Osteoblast (primary cell): ENCODE measurements at regions not wholly inside any gene's neighbourhood (a gene's known extent, or its start where the extent isn't known, plus 50 kb on each side); places are given as distances from the start of the nearest gene placed in this dataset.

Experiments used
- DNase-seq: peaks from one replicate; pipeline ENCODE4 v3.0.0; 2011; ENCODE audit warnings: low spot score, mixed read lengths; ENCODE audit not compliant: insufficient read length; ENCODE audit errors: missing footprints
- H2AFZ ChIP-seq: 2 replicates; pipeline ENCODE4 v1.6.0; 2011; ENCODE audit warnings: mild to moderate bottlenecking, low read length
- H3K27ac ChIP-seq: 2 replicates; pipeline ENCODE4 v1.5.1; 2011; ENCODE audit warnings: mild to moderate bottlenecking, low read depth, low read length, moderate library complexity
- H3K27me3 ChIP-seq: 2 replicates; pipeline ENCODE4 v1.6.0; 2012; ENCODE audit warnings: mild to moderate bottlenecking, control low read depth, inconsistent platforms, low read length, moderate library complexity; ENCODE audit not compliant: insufficient read depth
- H3K36me3 ChIP-seq: 2 replicates; pipeline ENCODE4 v1.5.1; 2011; ENCODE audit warnings: mild to moderate bottlenecking, low read length, control low read depth, moderate library complexity; ENCODE audit not compliant: insufficient read depth
- H3K4me1 ChIP-seq: 2 replicates; pipeline ENCODE4 v1.5.1; 2011; ENCODE audit warnings: mild to moderate bottlenecking, low read length, control low read depth, moderate library complexity; ENCODE audit not compliant: insufficient read depth
- H3K4me2 ChIP-seq: 2 replicates; pipeline ENCODE4 v1.6.0; 2011; ENCODE audit warnings: mild to moderate bottlenecking, low read length; ENCODE audit not compliant: insufficient read depth
- H3K4me3 ChIP-seq: fragments of 200-600 bp; sonication (generic); 3 replicates; pipeline ENCODE4 v1.5.1; 2012; ENCODE audit warnings: mild to moderate bottlenecking, low read length, inconsistent platforms; ENCODE audit not compliant: insufficient read depth
- H3K79me2 ChIP-seq: 2 replicates; pipeline ENCODE4 v1.6.0; 2012; ENCODE audit warnings: mild to moderate bottlenecking, low read length, control low read depth, inconsistent platforms; ENCODE audit not compliant: insufficient read depth
- H3K9me3 ChIP-seq: 2 replicates; pipeline ENCODE4 v1.5.1; 2011; ENCODE audit warnings: low read depth, low read length, control low read depth
- H4K20me1 ChIP-seq: 2 replicates; pipeline ENCODE4 v1.6.0; 2012; ENCODE audit warnings: mild to moderate bottlenecking, low read length, control low read depth; ENCODE audit not compliant: insufficient read depth
- CTCF ChIP-seq: IDR thresholded peaks from 2 replicates; pipeline ENCODE4 v1.5.1; 2011; ENCODE audit warnings: mild to moderate bottlenecking, low read depth, low read length, moderate library complexity; ENCODE audit errors: extremely low read depth

- H3K4me3 ChIP-seq = no peak overlapping the region
- H2AFZ ChIP-seq = peak overlapping the region; percentile 34
- no peak for TF ChIP-seq CTCF
- peak overlapping the region; percentile 12 for H3K4me2 ChIP-seq
- no peaks in the 10 kb centered on the region for H3K9me3 ChIP-seq
- H3K27ac ChIP-seq = peak overlapping the region; percentile 56
- peaks cover 12% of the 10 kb centered on the region for H3K4me1 ChIP-seq
- H3K27me3 ChIP-seq = no peaks in the 10 kb centered on the region
- no peaks in the 10 kb centered on the region for H3K36me3 ChIP-seq
- peak; percentile 54 for DNase-seq
- H4K20me1 ChIP-seq = no peaks in the 10 kb centered on the region
- no peaks in the 10 kb centered on the region for H3K79me2 ChIP-seq
Measured at GRCh38 chr3:25854214-25854613, 64.3 kb downstream of the OXSM start.

DNA sequence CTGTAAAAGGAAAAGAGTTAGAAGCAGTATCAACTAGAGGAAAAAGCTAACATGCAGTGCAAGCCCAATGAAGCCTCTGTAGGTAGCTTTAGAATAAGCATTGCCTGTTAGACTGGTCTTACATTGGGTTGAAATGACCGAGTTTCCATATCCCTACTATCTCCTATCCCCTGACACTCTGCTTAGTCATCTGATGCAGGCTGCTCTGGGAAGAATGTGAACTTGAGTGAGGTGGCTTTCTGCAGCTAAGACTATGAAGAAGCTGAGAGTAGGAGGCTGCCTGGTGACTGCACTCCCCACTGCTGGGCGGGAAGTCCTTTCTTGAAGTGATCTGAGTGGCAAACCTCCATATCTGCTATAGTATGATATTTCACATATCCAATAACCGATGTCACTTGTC is 64.7 kb downstream of the OXSM start:
- TF ChIP-seq CTCF = no peak
- no peak overlapping the region for H3K4me3 ChIP-seq
- H3K27ac ChIP-seq = peak overlapping the region; percentile 56
- H3K36me3 ChIP-seq = no peaks in the 10 kb centered on the region
- no peaks in the 10 kb centered on the region for H3K79me2 ChIP-seq
- peak overlapping the region; percentile 12 for H3K4me2 ChIP-seq
- peak; percentile 94 for DNase-seq
- H2AFZ ChIP-seq = peak overlapping the region; percentile 34
- H3K9me3 ChIP-seq = no peaks in the 10 kb centered on the region
- no peaks in the 10 kb centered on the region for H3K27me3 ChIP-seq
- H3K4me1 ChIP-seq = peaks cover 12% of the 10 kb centered on the region
- no peaks in the 10 kb centered on the region for H4K20me1 ChIP-seq

DNA sequence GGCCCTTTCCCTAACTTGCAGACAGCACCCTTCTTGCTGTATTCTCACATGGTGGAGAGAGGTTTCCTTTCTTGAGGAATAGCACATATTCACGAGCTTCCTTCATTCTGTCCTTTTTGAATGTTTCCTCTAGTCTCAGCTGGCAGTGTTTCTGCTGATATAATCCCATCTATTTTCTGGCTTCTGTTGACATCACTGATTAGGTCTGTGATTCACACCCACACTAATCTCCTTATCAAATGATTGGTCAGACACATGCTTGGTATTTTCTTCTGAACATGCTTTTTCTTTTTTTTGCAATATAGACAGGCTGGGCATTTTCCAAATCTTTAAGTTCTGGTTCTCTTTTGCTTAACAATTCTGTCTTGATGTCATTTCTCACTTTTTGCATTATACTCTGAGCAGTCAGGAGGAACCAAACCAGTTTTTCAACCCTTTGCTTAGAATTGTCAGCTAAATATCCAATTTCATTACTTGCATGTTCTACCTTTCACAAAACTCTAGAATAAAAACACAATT is 65.4 kb downstream of the OXSM start:
- H2AFZ ChIP-seq = no peak overlapping the region
- no peak overlapping the region for H3K4me3 ChIP-seq
- H3K4me1 ChIP-seq = peaks cover 12% of the 10 kb centered on the region
- H4K20me1 ChIP-seq = no peaks in the 10 kb centered on the region
- no peak for DNase-seq
- no peaks in the 10 kb centered on the region for H3K79me2 ChIP-seq
- no peak overlapping the region for H3K27ac ChIP-seq
- H3K36me3 ChIP-seq = no peaks in the 10 kb centered on the region
- H3K4me2 ChIP-seq = no peak overlapping the region
- H3K27me3 ChIP-seq = no peaks in the 10 kb centered on the region
- H3K9me3 ChIP-seq = no peaks in the 10 kb centered on the region
- TF ChIP-seq CTCF = no peak

- Histone ChIP-seq H3K36me3 (no peaks in the 10 kb centered on the region), H3K27me3 (no peaks in the 10 kb centered on the region), H3K9me3 (no peaks in the 10 kb centered on the region), H2AFZ (no peak overlapping the region), H3K4me2 (no peak overlapping the region), H4K20me1 (no peaks in the 10 kb centered on the region), H3K27ac (no peak overlapping the region), H3K79me2 (no peaks in the 10 kb centered on the region), H3K4me3 (no peak overlapping the region), H3K4me1 (peaks cover 12% of the 10 kb centered on the region)
- DNase-seq = peak; percentile 86
- TF ChIP-seq CTCF = peak; percentile 83
Measured at GRCh38 chr3:25856902-25857518, 67.1 kb downstream of the OXSM start.
